GM23338 (cell line): ENCODE measurements at regions not wholly inside any gene's neighbourhood (a gene's known extent, or its start where the extent isn't known, plus 50 kb on each side); places are given as distances from the start of the nearest gene placed in this dataset.

Experiments used
- ATAC-seq: fragments of 200-7000 bp; cut with Tn5 transposase; 3 replicates; pipeline ENCODE4 v1.9.1; 2020
- DNase-seq: peaks from one replicate; pipeline ENCODE4 v3.0.0-alpha.2; 2015; ENCODE audit warnings: low spot score
- H2AFZ ChIP-seq: fragments of 200-600 bp; sonication (generic); 2 replicates; pipeline ENCODE4 v1.8.0; 2016; ENCODE audit warnings: antibody characterized with exemption, mild to moderate bottlenecking, moderate library complexity
- H3F3A ChIP-seq: fragments of 200-600 bp; sonication (generic); replicated peaks from 2 replicates; pipeline ENCODE4 v1.8.0; 2017; ENCODE audit warnings: antibody characterized with exemption, mixed run types, low read depth
- H3K27ac ChIP-seq: fragments of 200-600 bp; sonication (generic); 2 replicates; pipeline ENCODE4 v1.6.1; 2016; ENCODE audit warnings: low read depth
- H3K27me3 ChIP-seq: fragments of 200-600 bp; sonication (generic); 2 replicates; pipeline ENCODE4 v1.8.0; 2016; ENCODE audit warnings: mild to moderate bottlenecking, mixed run types, moderate library complexity; ENCODE audit not compliant: insufficient read depth
- H3K36me3 ChIP-seq: fragments of 200-600 bp; sonication (generic); 2 replicates; pipeline ENCODE4 v1.8.0; 2016; ENCODE audit warnings: mild to moderate bottlenecking; ENCODE audit not compliant: insufficient read depth
- H3K4me1 ChIP-seq: fragments of 200-600 bp; sonication (generic); 2 replicates; pipeline ENCODE4 v1.8.0; 2016; ENCODE audit warnings: mild to moderate bottlenecking, moderate library complexity; ENCODE audit not compliant: insufficient read depth
- H3K4me2 ChIP-seq: fragments of 200-600 bp; sonication (generic); 2 replicates; pipeline ENCODE4 v1.7.1; 2017; ENCODE audit warnings: mixed run types
- H3K4me3 ChIP-seq: fragments of 200-600 bp; sonication (generic); 2 replicates; pipeline ENCODE4 v1.6.1; 2016; ENCODE audit warnings: mixed run types
- H3K79me2 ChIP-seq: fragments of 200-600 bp; sonication (generic); replicated peaks from 2 replicates; pipeline ENCODE4 v1.8.0; 2017; ENCODE audit warnings: mild to moderate bottlenecking; ENCODE audit not compliant: insufficient read depth
- H3K9me2 ChIP-seq: fragments of 200-600 bp; sonication (generic); 2 replicates; pipeline ENCODE4 v1.8.0; 2017; ENCODE audit not compliant: insufficient read depth
- H4K20me1 ChIP-seq: fragments of 200-600 bp; sonication (generic); replicated peaks from 2 replicates; pipeline ENCODE4 v1.8.0; 2017; ENCODE audit warnings: mild to moderate bottlenecking; ENCODE audit not compliant: insufficient read depth
- H3K27ac Mint-ChIP-seq: 2 replicates; pipeline ENCODE4 v1.8.0; 2020; ENCODE audit warnings: inconsistent platforms, mild to moderate bottlenecking, moderate library complexity, mixed read lengths
- H3K27me3 Mint-ChIP-seq: 3 replicates; pipeline ENCODE4 v1.8.0; 2022; ENCODE audit warnings: low read depth, mild to moderate bottlenecking, moderate library complexity, mixed read lengths, inconsistent platforms; ENCODE audit not compliant: insufficient read depth, poor library complexity
- H3K36me3 Mint-ChIP-seq: 3 replicates; pipeline ENCODE4 v1.8.0; 2021; ENCODE audit warnings: low read depth, mild to moderate bottlenecking, inconsistent platforms, moderate library complexity, mixed read lengths
- H3K4me1 Mint-ChIP-seq: 3 replicates; pipeline ENCODE4 v1.8.0; 2020; ENCODE audit warnings: mild to moderate bottlenecking, inconsistent platforms, mixed read lengths
- H3K4me3 Mint-ChIP-seq: 3 replicates; pipeline ENCODE4 v1.8.0; 2021; ENCODE audit warnings: moderate library complexity, mild to moderate bottlenecking, inconsistent platforms, mixed read lengths
- H3K9me3 Mint-ChIP-seq: 3 replicates; pipeline ENCODE4 v1.8.0; 2020; ENCODE audit warnings: moderate library complexity, mild to moderate bottlenecking, inconsistent platforms, mixed read lengths
- CREB1 ChIP-seq: fragments of 250-450 bp; sonication (Bioruptor Pico); IDR thresholded peaks from 2 replicates; pipeline ENCODE4 v1.5.0; 2020; ENCODE audit warnings: low read depth, mild to moderate bottlenecking, moderate library complexity
- CTCF ChIP-seq, 2 experiments: fragments of 200-600 bp in 1 of 2; sonication (generic) in 1 of 2; conservative IDR thresholded peaks; 2 replicates each; pipeline versions ENCODE4 v1.5.1 to v1.6.1; 2016 to 2017; ENCODE audit warnings: antibody characterized with exemption in 2 of 2, low read depth in 2 of 2, mild to moderate bottlenecking in 2 of 2, moderate library complexity in 1 of 2
- ETS1 ChIP-seq: IDR thresholded peaks from 2 replicates; pipeline ENCODE4 v1.6.1; 2016; ENCODE audit warnings: antibody characterized with exemption
- EZH2phosphoT487 ChIP-seq: fragments of 200-600 bp; sonication (generic); IDR thresholded peaks from one replicate; pipeline ENCODE4 v1.8.1; 2018; ENCODE audit warnings: antibody characterized with exemption; ENCODE audit not compliant: unreplicated experiment
- POLR2AphosphoS5 ChIP-seq: IDR thresholded peaks from 2 replicates; pipeline ENCODE4 v1.6.1; 2016; ENCODE audit warnings: antibody characterized with exemption, low read depth
- REST ChIP-seq: IDR thresholded peaks from one replicate; pipeline ENCODE4 v1.6.1; 2018; ENCODE audit warnings: antibody characterized with exemption; ENCODE audit not compliant: unreplicated experiment
- STAT1 ChIP-seq: IDR thresholded peaks from one replicate; pipeline ENCODE4 v1.6.1; 2016; ENCODE audit warnings: antibody characterized with exemption; ENCODE audit not compliant: unreplicated experiment
- ZNF462 ChIP-seq: fragments of 250-450 bp; sonication (Bioruptor Pico); IDR thresholded peaks from 2 replicates; pipeline ENCODE4 v1.5.0; 2020; ENCODE audit warnings: mild to moderate bottlenecking, moderate library complexity

- no peak for TF ChIP-seq REST
- TF ChIP-seq STAT1: no peak
- no peak for TF ChIP-seq CREB1 (CRISPR knock-in tag)
- TF ChIP-seq POLR2AphosphoS5: no peak
Observed at GRCh38 chr7:25398418-25398817, 170.1 kb upstream of the NPVF start (continued).

- Mint-ChIP-seq H3K27ac (no peak overlapping the region), H3K9me3 (no peaks in the 10 kb centered on the region)
- H3K27me3 ChIP-seq: no peaks in the 10 kb centered on the region
- TF ChIP-seq EZH2phosphoT487: no peak
- no peak for TF ChIP-seq ZNF462 (CRISPR knock-in tag)
- TF ChIP-seq CTCF (conservative IDR thresholded peaks at IDR 0.05; ENCODE audit: low read depth in 2 of 2): no peak
- no peak for TF ChIP-seq ETS1
Observed at GRCh38 chr7:25399000-25399750, 170.9 kb upstream of the NPVF start.

More at GRCh38 chr7:25399000-25399750, 170.9 kb upstream of the NPVF start:
- no peaks in the 10 kb centered on the region for H3K9me2 ChIP-seq
- H3K27ac ChIP-seq: no peak overlapping the region
- ATAC-seq (no peak), DNase-seq (no peak)
- no peak overlapping the region for H3K4me3 ChIP-seq
- H2AFZ ChIP-seq: no peak overlapping the region
- H3K27me3 Mint-ChIP-seq: no peaks in the 10 kb centered on the region
- H3K36me3 Mint-ChIP-seq: no peaks in the 10 kb centered on the region
- H4K20me1 ChIP-seq: no peaks in the 10 kb centered on the region
- H3K4me2 ChIP-seq: no peak overlapping the region
- H3K4me1 Mint-ChIP-seq: no peaks in the 10 kb centered on the region
- no peaks in the 10 kb centered on the region for H3K4me1 ChIP-seq
- H3K36me3 ChIP-seq: no peaks in the 10 kb centered on the region
- H3K79me2 ChIP-seq: no peaks in the 10 kb centered on the region
- no peak overlapping the region for H3K4me3 Mint-ChIP-seq
- no peaks in the 10 kb centered on the region for H3F3A ChIP-seq
